ENCODE measurements at regions not wholly inside any gene's neighbourhood (a gene's known extent, or its start where the extent isn't known, plus 50 kb on each side); places are given as distances from the start of the nearest gene placed in this dataset.

DNA sequence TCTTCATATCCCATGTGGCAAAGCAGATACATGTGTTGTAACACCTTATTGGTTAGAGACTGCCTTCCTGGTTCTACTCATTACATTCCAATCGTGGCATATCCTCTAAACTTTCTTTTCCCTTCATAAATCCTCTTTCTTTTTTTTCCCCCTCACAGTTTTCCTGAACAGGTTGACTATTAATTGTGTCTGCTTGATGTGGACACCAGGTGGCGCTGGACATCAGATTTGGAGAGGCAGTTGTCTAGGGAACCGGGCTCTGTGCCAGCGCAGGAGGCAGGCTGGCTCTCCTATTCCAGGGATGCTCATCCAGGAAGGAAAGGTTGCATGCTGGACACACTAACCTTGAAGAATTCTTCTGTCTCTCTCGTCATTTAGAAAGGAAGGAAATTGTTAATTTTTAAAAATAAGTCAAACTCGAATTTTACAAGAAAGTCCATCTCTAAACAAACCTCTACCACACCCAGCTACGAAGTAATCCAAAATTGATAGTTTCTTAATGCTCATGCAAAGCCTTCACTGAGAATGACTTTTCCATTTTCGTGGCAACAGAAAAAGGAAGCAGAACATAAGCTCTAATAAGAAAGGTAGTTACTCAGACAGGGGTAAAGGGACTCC is 59.4 kb upstream of the ASB17 start:
- Histone ChIP-seq H3K9me3 (ENCODE audit: low read length) (no peaks in the 10 kb centered on the region), H4K20me1 (ENCODE audit: insufficient read depth, low read length) (no peaks in the 10 kb centered on the region), H3K4me1 (ENCODE audit: insufficient read depth, low read length, poor library complexity, severe bottlenecking) (no peaks in the 10 kb centered on the region), H2AFZ (ENCODE audit: low read length) (no peak overlapping the region), H3K9me2 (ENCODE audit: insufficient read depth, low read length) (no peaks in the 10 kb centered on the region), H3K79me2 (ENCODE audit: insufficient read depth, low read depth, low read length) (no peaks in the 10 kb centered on the region), H3K4me3 (ENCODE audit: low read depth, low read length, poor library complexity, severe bottlenecking) (no peak overlapping the region), H3K4me2 (ENCODE audit: low read length) (no peak overlapping the region), H3K36me3 (ENCODE audit: insufficient read depth, low read length) (no peaks in the 10 kb centered on the region), H3K27ac (ENCODE audit: low read depth, low read length, poor library complexity, severe bottlenecking) (no peak overlapping the region)
- ChIA-PET CTCF (ENCODE audit: unreplicated experiment) (no interaction called here), POLR2A (interaction anchor here (1.1 kb wide), 1 partner anchor 85 kb away, joined by 6 read pairs; no protein-coding TSS in a partner anchor)
- no TSS peak for BruUV-seq (replicated peaks)
- intact Hi-C loops (cut with micrococcal nuclease; ENCODE audit: unreplicated experiment), result no loop called here
- no peak for TF ChIP-seq EZH2phosphoT487 (IDR thresholded peaks at IDR 0.05; ENCODE audit: borderline replicate concordance, low read depth, low read length)
- TF ChIP-seq, protein P1, sequence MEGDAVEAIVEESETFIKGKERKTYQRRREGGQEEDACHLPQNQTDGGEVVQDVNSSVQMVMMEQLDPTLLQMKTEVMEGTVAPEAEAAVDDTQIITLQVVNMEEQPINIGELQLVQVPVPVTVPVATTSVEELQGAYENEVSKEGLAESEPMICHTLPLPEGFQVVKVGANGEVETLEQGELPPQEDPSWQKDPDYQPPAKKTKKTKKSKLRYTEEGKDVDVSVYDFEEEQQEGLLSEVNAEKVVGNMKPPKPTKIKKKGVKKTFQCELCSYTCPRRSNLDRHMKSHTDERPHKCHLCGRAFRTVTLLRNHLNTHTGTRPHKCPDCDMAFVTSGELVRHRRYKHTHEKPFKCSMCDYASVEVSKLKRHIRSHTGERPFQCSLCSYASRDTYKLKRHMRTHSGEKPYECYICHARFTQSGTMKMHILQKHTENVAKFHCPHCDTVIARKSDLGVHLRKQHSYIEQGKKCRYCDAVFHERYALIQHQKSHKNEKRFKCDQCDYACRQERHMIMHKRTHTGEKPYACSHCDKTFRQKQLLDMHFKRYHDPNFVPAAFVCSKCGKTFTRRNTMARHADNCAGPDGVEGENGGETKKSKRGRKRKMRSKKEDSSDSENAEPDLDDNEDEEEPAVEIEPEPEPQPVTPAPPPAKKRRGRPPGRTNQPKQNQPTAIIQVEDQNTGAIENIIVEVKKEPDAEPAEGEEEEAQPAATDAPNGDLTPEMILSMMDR (conservative IDR thresholded peaks at IDR 0.05; ENCODE audit: low read length), result peak; percentile 93
- DNase-seq (ENCODE audit: low spot score), result peak; percentile 63

GRCh38 chr1:75992312-75992711 is 60.1 kb upstream of the ASB17 start:
- Histone ChIP-seq H4K20me1 (ENCODE audit: insufficient read depth, low read length) (no peaks in the 10 kb centered on the region), H3K36me3 (ENCODE audit: insufficient read depth, low read length) (no peaks in the 10 kb centered on the region), H3K4me3 (ENCODE audit: low read depth, low read length, poor library complexity, severe bottlenecking) (no peak overlapping the region), H3K9me2 (ENCODE audit: insufficient read depth, low read length) (no peaks in the 10 kb centered on the region), H3K4me1 (ENCODE audit: insufficient read depth, low read length, poor library complexity, severe bottlenecking) (no peaks in the 10 kb centered on the region), H2AFZ (ENCODE audit: low read length) (no peak overlapping the region), H3K4me2 (ENCODE audit: low read length) (no peak overlapping the region), H3K79me2 (ENCODE audit: insufficient read depth, low read depth, low read length) (no peaks in the 10 kb centered on the region), H3K27ac (ENCODE audit: low read depth, low read length, poor library complexity, severe bottlenecking) (no peak overlapping the region), H3K9me3 (ENCODE audit: low read length) (no peaks in the 10 kb centered on the region)
- TF ChIP-seq, protein P1 (conservative IDR thresholded peaks at IDR 0.05; ENCODE audit: low read length), result no peak
- no peak for DNase-seq (ENCODE audit: low spot score)
- POLR2A ChIA-PET, result no interaction called here
- BruUV-seq (replicated peaks), result no TSS peak
- CTCF ChIA-PET (ENCODE audit: unreplicated experiment), result no interaction called here
- intact Hi-C loops (cut with micrococcal nuclease; ENCODE audit: unreplicated experiment), result no loop called here

DNA sequence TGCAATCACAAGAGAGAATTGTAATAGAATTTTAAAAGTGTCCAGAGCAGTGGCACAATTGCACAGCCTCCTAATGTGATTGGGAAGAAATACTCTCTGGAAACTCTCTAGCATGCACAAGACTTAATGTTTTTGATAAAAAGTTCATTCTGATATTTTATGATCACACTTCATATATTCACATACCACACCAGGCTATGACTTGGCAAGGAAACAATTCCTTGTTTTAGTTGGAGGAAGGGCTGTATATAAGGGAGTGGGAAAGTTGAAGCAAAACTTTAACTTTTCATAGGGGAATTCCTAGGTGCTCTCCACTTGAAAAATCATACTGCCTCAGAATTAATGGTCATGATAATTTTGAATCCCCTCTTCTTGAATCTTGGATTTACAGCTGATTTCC is 61.5 kb upstream of the ASB17 start:
- Histone ChIP-seq H3K9me3 (ENCODE audit: low read length) (no peaks in the 10 kb centered on the region), H3K79me2 (ENCODE audit: insufficient read depth, low read depth, low read length) (no peaks in the 10 kb centered on the region), H2AFZ (ENCODE audit: low read length) (no peak overlapping the region), H3K36me3 (ENCODE audit: insufficient read depth, low read length) (no peaks in the 10 kb centered on the region), H3K4me2 (ENCODE audit: low read length) (no peak overlapping the region), H3K9me2 (ENCODE audit: insufficient read depth, low read length) (no peaks in the 10 kb centered on the region), H3K4me1 (ENCODE audit: insufficient read depth, low read length, poor library complexity, severe bottlenecking) (no peaks in the 10 kb centered on the region), H3K4me3 (ENCODE audit: low read depth, low read length, poor library complexity, severe bottlenecking) (no peak overlapping the region), H3K27ac (ENCODE audit: low read depth, low read length, poor library complexity, severe bottlenecking) (no peak overlapping the region), H4K20me1 (ENCODE audit: insufficient read depth, low read length) (no peaks in the 10 kb centered on the region)
- intact Hi-C loops (cut with micrococcal nuclease; ENCODE audit: unreplicated experiment), result no loop called here
- BruUV-seq (replicated peaks), result no TSS peak
- no peak for TF ChIP-seq EZH2phosphoT487 (IDR thresholded peaks at IDR 0.05; ENCODE audit: borderline replicate concordance, low read depth, low read length)
- TF ChIP-seq, protein P1 (conservative IDR thresholded peaks at IDR 0.05; ENCODE audit: low read length), result no peak
- POLR2A ChIA-PET, result interaction anchor here (0.8 kb wide), 1 partner anchor 527 kb away, joined by 3 read pairs; no protein-coding TSS in a partner anchor
- DNase-seq (ENCODE audit: low spot score), result no peak
- CTCF ChIA-PET (ENCODE audit: unreplicated experiment), result no interaction called here

Measured in OCI-LY7 (cell line).